GM21825 (cell line): ENCODE measurements at regions not wholly inside any gene's neighbourhood (a gene's known extent, or its start where the extent isn't known, plus 50 kb on each side); places are given as distances from the start of the nearest gene placed in this dataset.

Source experiments
- ATAC-seq: cut with Tn5 transposase; IDR thresholded peaks from one replicate; pipeline ENCODE4 v1.9.1; 2021; ENCODE audit warnings: mild to moderate bottlenecking, moderate library complexity; ENCODE audit not compliant: unreplicated experiment

GRCh38 chrX:121975671-121976070 lies 928.3 kb downstream of the GLUD2 start:
- no peak for ATAC-seq

- no peak for ATAC-seq
These were observed 939.8 kb downstream of the GLUD2 start for GRCh38 chrX:121987163-121987562.

GRCh38 chrX:121987835-121988234 lies 940.4 kb downstream of the GLUD2 start:
- no peak for ATAC-seq

GRCh38 chrX:122004127-122004526 lies 956.7 kb downstream of the GLUD2 start:
- ATAC-seq, result no peak

- no peak for ATAC-seq
These were observed 979.3 kb downstream of the GLUD2 start for GRCh38 chrX:122026665-122027064.

- no peak for ATAC-seq
These were observed 998.8 kb downstream of the GLUD2 start for GRCh38 chrX:122046226-122046625.

- no peak for ATAC-seq
These were observed 999.4 kb downstream of the GLUD2 start for GRCh38 chrX:122046815-122047214.

GRCh38 chrX:122047261-122047660 lies 999.9 kb downstream of the GLUD2 start:
- ATAC-seq, result no peak

- no peak for ATAC-seq
These were observed 1008.0 kb downstream of the GLUD2 start for GRCh38 chrX:122055460-122055859.

GRCh38 chrX:122055979-122056715 lies 1008.7 kb downstream of the GLUD2 start:
- ATAC-seq, result no peak

GRCh38 chrX:122076241-122076640 lies 1028.8 kb downstream of the GLUD2 start:
- ATAC-seq, result no peak

GRCh38 chrX:122078079-122078478 lies 1030.7 kb downstream of the GLUD2 start:
- ATAC-seq, result no peak

- ATAC-seq, result no peak
These were observed 1039.9 kb downstream of the GLUD2 start for GRCh38 chrX:122087341-122087740.

- no peak for ATAC-seq
These were observed 1044.2 kb downstream of the GLUD2 start for GRCh38 chrX:122091571-122091970.

- no peak for ATAC-seq
These were observed 1045.0 kb downstream of the GLUD2 start for GRCh38 chrX:122092360-122092759.

GRCh38 chrX:122092978-122093377 lies 1045.6 kb downstream of the GLUD2 start:
- no peak for ATAC-seq

- ATAC-seq, result no peak
These were observed 1047.2 kb downstream of the GLUD2 start for GRCh38 chrX:122094611-122095010.

GRCh38 chrX:122113376-122113775 lies 1066.0 kb downstream of the GLUD2 start:
- no peak for ATAC-seq

GRCh38 chrX:122113896-122114295 lies 1066.5 kb downstream of the GLUD2 start:
- ATAC-seq, result no peak

GRCh38 chrX:122115604-122116003 lies 1068.2 kb downstream of the GLUD2 start:
- ATAC-seq, result no peak

GRCh38 chrX:122119361-122119760 lies 1064.7 kb upstream of the GRIA3 start:
- ATAC-seq, result no peak

GRCh38 chrX:122122274-122122673 lies 1061.8 kb upstream of the GRIA3 start:
- ATAC-seq, result no peak

- ATAC-seq, result no peak
These were observed 1050.6 kb upstream of the GRIA3 start for GRCh38 chrX:122133478-122133877.
